IMR-90 (cell line): ENCODE measurements at regions not wholly inside any gene's neighbourhood (a gene's known extent, or its start where the extent isn't known, plus 50 kb on each side); places are given as distances from the start of the nearest gene placed in this dataset.

Experiments
- ATAC-seq: fragments of 200-7000 bp; cut with Tn5 transposase; 2 replicates; pipeline ENCODE4 v1.9.1; 2020; ENCODE audit warnings: low read depth, mild to moderate bottlenecking, moderate library complexity
- BruUV-seq: library from RNA; stranded (reverse); fragments of 400-500 nt; replicated peaks from 2 replicates; lab custom pipeline; 2021; lab: Mats Ljungman, UMichigan
- CTCF ChIA-PET: fragments of 300-600 bp; formaldehyde crosslinking; extraction: SDS; loops from one replicate; lab custom pipeline; 2021; ENCODE audit warnings: antibody characterized with exemption; lab: Yijun Ruan, JAX
- POLR2A ChIA-PET: fragments of 300-600 bp; sonication (Branson Sonifier 250); formaldehyde crosslinking; loops from one replicate; lab custom pipeline; 2022; ENCODE audit warnings: antibody characterized with exemption; ENCODE audit not compliant: unreplicated experiment; lab: Charles Lee
- DNase-seq: peaks from one replicate; pipeline ENCODE4 v3.0.0; 2013
- H2AFZ ChIP-seq: replicated peaks from 2 replicates; pipeline ENCODE3; 2013; ENCODE audit warnings: low read length, mild to moderate bottlenecking; ENCODE audit not compliant: poor library complexity
- H2AK5ac ChIP-seq: 2 replicates; pipeline ENCODE4 v1.6.1; 2013; ENCODE audit warnings: low read depth, low read length, inconsistent platforms
- H2AK9ac ChIP-seq: replicated peaks from 2 replicates; pipeline ENCODE3; 2013; ENCODE audit warnings: mild to moderate bottlenecking, low read depth, low read length, moderate library complexity; ENCODE audit not compliant: poor library complexity
- H2BK120ac ChIP-seq: 2 replicates; pipeline ENCODE4 v1.6.1; 2013; ENCODE audit warnings: low read depth, low read length, inconsistent platforms
- H2BK15ac ChIP-seq: 3 replicates; pipeline ENCODE4 v1.6.1; 2013; ENCODE audit warnings: low read depth, low read length, inconsistent platforms
- H2BK20ac ChIP-seq: 2 replicates; pipeline ENCODE4 v1.6.1; 2013; ENCODE audit warnings: low read depth, mild to moderate bottlenecking, inconsistent platforms, low read length, moderate library complexity
- H2BK5ac ChIP-seq: 2 replicates; pipeline ENCODE4 v1.6.1; 2013; ENCODE audit warnings: mild to moderate bottlenecking, low read depth, low read length, inconsistent platforms; ENCODE audit not compliant: poor library complexity, severe bottlenecking
- H3K14ac ChIP-seq: replicated peaks from 2 replicates; pipeline ENCODE4 v1.6.1; 2013; ENCODE audit warnings: low read depth, low read length, inconsistent platforms
- H3K18ac ChIP-seq: 2 replicates; pipeline ENCODE4 v1.6.1; 2013; ENCODE audit warnings: low read depth, low read length, control low read depth
- H3K23ac ChIP-seq: 2 replicates; pipeline ENCODE4 v1.6.1; 2013; ENCODE audit warnings: low read depth, low read length, inconsistent platforms
- H3K27ac ChIP-seq: 2 replicates; pipeline ENCODE4 v1.5.1; 2013; ENCODE audit warnings: mild to moderate bottlenecking, control low read depth, low read length; ENCODE audit not compliant: insufficient read depth
- H3K27me3 ChIP-seq: 2 replicates; pipeline ENCODE4 v1.6.1; 2013; ENCODE audit warnings: low read length; ENCODE audit not compliant: control insufficient read depth, insufficient read depth
- H3K36me3 ChIP-seq: 2 replicates; pipeline ENCODE4 v1.6.1; 2013; ENCODE audit warnings: low read length, mixed read lengths; ENCODE audit not compliant: control insufficient read depth, insufficient read depth
- H3K4ac ChIP-seq: 2 replicates; pipeline ENCODE4 v1.6.1; 2013; ENCODE audit warnings: low read depth, low read length, inconsistent platforms
- H3K4me1 ChIP-seq: 2 replicates; pipeline ENCODE4 v1.6.1; 2013; ENCODE audit warnings: low read length, mixed read lengths; ENCODE audit not compliant: control insufficient read depth, insufficient read depth
- H3K4me2 ChIP-seq: 2 replicates; pipeline ENCODE4 v1.6.1; 2013; ENCODE audit warnings: low read depth, mild to moderate bottlenecking, control low read depth, low read length, moderate library complexity
- H3K4me3 ChIP-seq: 2 replicates; pipeline ENCODE4 v1.5.1; 2013; ENCODE audit warnings: low read depth, mild to moderate bottlenecking, control low read depth, low read length, moderate library complexity; ENCODE audit not compliant: insufficient read depth
- H3K56ac ChIP-seq: 2 replicates; pipeline ENCODE4 v1.6.1; 2013; ENCODE audit warnings: low read length, inconsistent platforms; ENCODE audit not compliant: insufficient read depth; ENCODE audit errors: extremely low read depth
- H3K79me1 ChIP-seq, 2 experiments: 2 replicates each; pipeline ENCODE4 v1.6.1; 2013; ENCODE audit warnings: low read length in 2 of 2, inconsistent platforms in 1 of 2, low read depth in 1 of 2
- H3K9ac ChIP-seq: 2 replicates; pipeline ENCODE4 v1.6.1; 2013; ENCODE audit warnings: low read depth, low read length, control low read depth
- H3K9me1 ChIP-seq: 2 replicates; pipeline ENCODE4 v1.6.1; 2013; ENCODE audit warnings: low read length, inconsistent platforms; ENCODE audit not compliant: insufficient read depth
- H3K9me3 ChIP-seq: 2 replicates; pipeline ENCODE4 v1.6.1; 2013; ENCODE audit warnings: low read length; ENCODE audit not compliant: control insufficient read depth, insufficient read depth
- H4K20me1 ChIP-seq: 2 replicates; pipeline ENCODE4 v1.6.1; 2013; ENCODE audit warnings: low read length, inconsistent platforms; ENCODE audit not compliant: insufficient read depth
- H4K5ac ChIP-seq: 2 replicates; pipeline ENCODE4 v1.6.1; 2013; ENCODE audit warnings: mild to moderate bottlenecking, low read depth, low read length, control low read depth
- H4K8ac ChIP-seq, 2 experiments: 2 replicates each; pipeline ENCODE4 v1.6.1; 2013; ENCODE audit warnings: low read depth in 2 of 2, low read length in 2 of 2, control low read depth in 1 of 2, inconsistent platforms in 1 of 2
- H4K91ac ChIP-seq: 2 replicates; pipeline ENCODE4 v1.6.1; 2013; ENCODE audit warnings: low read depth, low read length, inconsistent platforms; ENCODE audit not compliant: insufficient read depth
- CEBPB ChIP-seq: IDR thresholded peaks from 2 replicates; pipeline ENCODE4 v1.6.1; 2012; ENCODE audit warnings: low read depth, low read length, improper control_type of control experiment
- MAFK ChIP-seq: IDR thresholded peaks from 2 replicates; pipeline ENCODE4 v1.6.1; 2012; ENCODE audit warnings: low read depth, low read length, improper control_type of control experiment
- MAZ ChIP-seq: IDR thresholded peaks from 2 replicates; pipeline ENCODE4 v1.6.1; 2012; ENCODE audit warnings: low read depth, mild to moderate bottlenecking, low read length, improper control_type of control experiment, moderate library complexity, borderline replicate concordance
- MXI1 ChIP-seq: IDR thresholded peaks from 2 replicates; pipeline ENCODE4 v1.6.1; 2012; ENCODE audit warnings: low read depth, mild to moderate bottlenecking, low read length, moderate library complexity, borderline replicate concordance
- POLR2A ChIP-seq: IDR thresholded peaks from 2 replicates; pipeline ENCODE4 v1.6.1; 2012; ENCODE audit warnings: mild to moderate bottlenecking, low read depth, low read length
- RAD21 ChIP-seq: IDR thresholded peaks from 2 replicates; pipeline ENCODE4 v1.6.1; 2012; ENCODE audit warnings: low read length, improper control_type of control experiment
- USF2 ChIP-seq: fragments of 150-350 bp; IDR thresholded peaks from 2 replicates; pipeline ENCODE4 v1.6.1; 2017; ENCODE audit warnings: mild to moderate bottlenecking, antibody characterized with exemption, low read length, low read depth
- WGBS, 2 experiments: methylation state at CpG; one replicate each; pipeline versions ENCODE4 v1.1.5 to v1.1.7; 2013; ENCODE audit warnings: missing lambda C conversion rate in 2 of 2; ENCODE audit not compliant: insufficient read length in 1 of 2; ENCODE audit errors: extremely low coverage in 2 of 2; 5-methylcytosine and 5-hydroxymethylcytosine counted together
- dilution Hi-C: fragments of 300-500 bp; cut with HindIII; formaldehyde crosslinking; loops from one replicate; pipeline ENCODE4 v1.14.3; 2018; ENCODE audit warnings: low sequenced_read_pairs; ENCODE audit not compliant: unreplicated experiment
- in situ Hi-C: fragments of 300-500 bp; cut with MboI; formaldehyde crosslinking; loops from 3 replicates; pipeline ENCODE4 v1.14.3; 2019; ENCODE audit warnings: low sequenced_read_pairs, inconsistent platforms, mixed read lengths
- intact Hi-C: fragments of 100-400 bp; cut with micrococcal nuclease; formaldehyde crosslinking; loops from 2 replicates; pipeline ENCODE4 v1.10.0; 2022

- no peaks in the 10 kb centered on the region for H3K9me1 ChIP-seq
- no peak overlapping the region for H3K9ac ChIP-seq
- H4K8ac ChIP-seq = no peak overlapping the region
- H3K4me1 ChIP-seq = no peaks in the 10 kb centered on the region
- intact Hi-C loops (no loop called here), in situ Hi-C loops (no loop called here), dilution Hi-C loops (no loop called here)
- H4K91ac ChIP-seq = no peak overlapping the region
- H3K56ac ChIP-seq = no peak overlapping the region
- no peak overlapping the region for H2AK9ac ChIP-seq
- H3K27me3 ChIP-seq = no peaks in the 10 kb centered on the region
- no peaks in the 10 kb centered on the region for H3K36me3 ChIP-seq
- ATAC-seq (no peak), DNase-seq (no peak)
- no peak overlapping the region for H2BK15ac ChIP-seq
- no peak overlapping the region for H2AFZ ChIP-seq
- H2BK20ac ChIP-seq = no peak overlapping the region
- no CpG with 5 or more reads among the region's 1 CpG for WGBS, 2 experiments
- ChIA-PET CTCF (interaction anchor here (0.6 kb wide), 1 partner anchor 446 kb away, joined by 3 read pairs; no protein-coding TSS in a partner anchor), POLR2A (interaction anchor here (0.6 kb wide), 1 partner anchor 738 kb away, joined by 3 read pairs; no protein-coding TSS in a partner anchor)
- no peak overlapping the region for H3K4me2 ChIP-seq
- no peaks in the 10 kb centered on the region for H4K20me1 ChIP-seq
- no peak overlapping the region for H3K18ac ChIP-seq
- H2BK5ac ChIP-seq = no peak overlapping the region
- no peak overlapping the region for H3K4me3 ChIP-seq
- H3K14ac ChIP-seq = no peak overlapping the region
- no peak overlapping the region for H3K4ac ChIP-seq
- H3K27ac ChIP-seq = no peak overlapping the region
- no peak overlapping the region for H3K23ac ChIP-seq
- peaks cover 9% of the 10 kb centered on the region for H3K9me3 ChIP-seq
- BruUV-seq = no TSS peak
- no peak overlapping the region for H2BK120ac ChIP-seq
- no peaks in the 10 kb centered on the region for H3K79me1 ChIP-seq
- no peak overlapping the region for H4K5ac ChIP-seq
- TF ChIP-seq POLR2A (no peak), USF2 (no peak), MAFK (no peak), MAZ (no peak), CEBPB (no peak), RAD21 (no peak), MXI1 (no peak)
- H2AK5ac ChIP-seq = no peak overlapping the region
Measured at GRCh38 chr5:27797220-27797619, 758.8 kb upstream of the CDH9 start.
